Erythroblast (primary cell): ENCODE measurements at regions not wholly inside any gene's neighbourhood (a gene's known extent, or its start where the extent isn't known, plus 50 kb on each side); places are given as distances from the start of the nearest gene placed in this dataset.

Experiments used
- GATA1 ChIP-seq: IDR thresholded peaks from 2 replicates; pipeline ENCODE4 v1.6.1; 2011; ENCODE audit warnings: low read depth, mild to moderate bottlenecking, control low read depth, low read length, moderate library complexity
- POLR2A ChIP-seq: IDR thresholded peaks from 2 replicates; pipeline ENCODE4 v1.6.1; 2011; ENCODE audit warnings: mild to moderate bottlenecking, low read length

GRCh38 chrX:9352694-9353411 lies 112.0 kb upstream of the TBL1X start:
- TF ChIP-seq POLR2A (no peak), GATA1 (no peak)
